Activated CD4-positive, alpha-beta memory T cell treated with anti-CD3 and anti-CD28 coated beads, Interleukin-2, amount 10 ng/mL, durations not matched to agents 7 days and 5 days (primary cell): ENCODE measurements at regions not wholly inside any gene's neighbourhood (a gene's known extent, or its start where the extent isn't known, plus 50 kb on each side); places are given as distances from the start of the nearest gene placed in this dataset.

Experiments
- CTCF ChIA-PET: fragments of 350-600 bp; sonication (Branson Sonifier 250); formaldehyde crosslinking; loops from one replicate; lab custom pipeline; 2021; ENCODE audit warnings: antibody characterized with exemption, inconsistent platforms; lab: Charles Lee
- POLR2A ChIA-PET: fragments of 350-600 bp; sonication (Branson Sonifier 250); formaldehyde crosslinking; loops from one replicate; lab custom pipeline; 2021; ENCODE audit warnings: antibody characterized with exemption; lab: Charles Lee
- DNase-seq: peaks from one replicate; pipeline ENCODE4 v3.0.0-alpha.2; 2020
- H3K27ac Mint-ChIP-seq: one replicate; pipeline ENCODE4 v1.8.0; 2021; ENCODE audit warnings: mild to moderate bottlenecking, mixed read lengths
- H3K27me3 Mint-ChIP-seq: one replicate; pipeline ENCODE4 v1.8.0; 2021; ENCODE audit warnings: mixed read lengths
- H3K36me3 Mint-ChIP-seq: one replicate; pipeline ENCODE4 v1.8.0; 2021; ENCODE audit warnings: low read depth, mixed read lengths
- H3K4me1 Mint-ChIP-seq: one replicate; pipeline ENCODE4 v1.8.0; 2021; ENCODE audit warnings: mixed read lengths
- H3K4me3 Mint-ChIP-seq: one replicate; pipeline ENCODE4 v1.8.0; 2021; ENCODE audit warnings: mild to moderate bottlenecking, mixed read lengths
- H3K9me3 Mint-ChIP-seq: one replicate; pipeline ENCODE4 v1.8.0; 2021; ENCODE audit warnings: mixed read lengths

DNA sequence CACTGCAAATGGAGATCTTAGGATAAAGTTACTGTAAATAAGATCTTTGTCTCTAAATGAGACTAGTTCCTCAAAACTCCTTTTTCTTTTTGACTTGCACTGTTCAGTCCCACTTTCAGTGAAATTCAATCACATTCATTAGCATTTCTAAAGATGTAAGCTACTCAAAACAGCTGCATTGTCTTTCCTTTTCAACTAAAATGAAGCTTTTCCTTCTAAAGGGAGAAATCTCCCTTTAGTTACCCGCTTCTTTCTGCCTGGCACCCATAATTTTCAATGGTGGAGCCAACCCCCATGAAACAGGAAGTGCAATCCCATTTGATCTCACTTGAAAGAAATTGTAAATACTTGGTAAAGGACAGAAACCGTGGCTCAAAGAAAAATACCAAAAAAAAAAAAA lies 387.4 kb upstream of the PKN2 start:
- Mint-ChIP-seq H3K4me1 (no peaks in the 10 kb centered on the region), H3K4me3 (no peak overlapping the region), H3K9me3 (no peaks in the 10 kb centered on the region), H3K27ac (no peak overlapping the region), H3K27me3 (peaks cover 1% of the 10 kb centered on the region), H3K36me3 (no peaks in the 10 kb centered on the region)
- CTCF ChIA-PET = no interaction called here
- POLR2A ChIA-PET = no interaction called here
- DNase-seq = no peak

DNA sequence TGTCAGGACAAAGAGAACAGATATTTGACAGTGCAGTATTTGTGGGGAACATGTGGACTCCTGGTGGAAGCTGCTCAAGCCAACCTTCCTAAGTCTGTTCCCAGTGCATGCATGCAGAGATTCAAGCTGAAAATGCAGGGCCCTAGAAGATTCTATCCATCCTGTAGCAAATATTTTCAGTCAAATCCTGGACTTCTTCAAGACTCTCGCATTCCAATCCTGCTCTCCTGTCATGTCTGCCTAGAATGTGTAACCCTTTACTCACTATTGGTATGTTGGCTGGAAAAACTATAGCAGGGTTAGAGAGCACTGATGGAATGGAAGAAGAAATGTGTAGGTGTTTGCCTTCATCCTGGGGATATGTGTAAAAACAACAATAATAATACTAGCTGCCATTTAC lies 385.6 kb upstream of the PKN2 start:
- ChIA-PET CTCF (no interaction called here), POLR2A (no interaction called here)
- no peaks in the 10 kb centered on the region for H3K9me3 Mint-ChIP-seq
- H3K27ac Mint-ChIP-seq = no peak overlapping the region
- H3K4me3 Mint-ChIP-seq = no peak overlapping the region
- H3K36me3 Mint-ChIP-seq = no peaks in the 10 kb centered on the region
- peaks cover 1% of the 10 kb centered on the region for H3K27me3 Mint-ChIP-seq
- DNase-seq = no peak
- no peaks in the 10 kb centered on the region for H3K4me1 Mint-ChIP-seq

DNA sequence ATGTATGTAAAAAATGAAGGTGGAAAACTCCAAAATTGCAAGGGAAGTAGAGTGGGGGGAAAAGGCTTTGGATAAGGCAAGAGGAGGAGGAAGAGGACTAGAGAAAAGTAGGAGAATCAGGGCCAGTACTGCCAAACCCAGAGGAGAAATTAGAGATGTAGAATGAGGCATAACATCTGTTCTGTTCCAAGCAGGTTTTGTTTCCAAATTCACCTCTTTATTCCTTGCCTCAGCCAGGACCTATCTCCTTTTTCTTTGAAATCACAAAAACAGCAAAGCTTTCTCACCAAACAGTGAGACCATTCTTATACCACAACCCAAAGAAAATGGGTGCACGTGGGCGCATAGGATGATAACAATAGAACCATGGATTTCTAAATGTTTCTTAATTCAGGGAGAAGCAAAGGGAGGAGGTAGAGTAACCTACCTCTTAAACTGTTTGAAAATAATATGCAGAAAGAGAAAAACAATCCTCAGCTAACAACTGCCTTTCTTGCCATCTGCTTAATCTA lies 383.3 kb upstream of the PKN2 start:
- no peaks in the 10 kb centered on the region for H3K4me1 Mint-ChIP-seq
- CTCF ChIA-PET = no interaction called here
- H3K4me3 Mint-ChIP-seq = no peak overlapping the region
- DNase-seq = no peak
- H3K27ac Mint-ChIP-seq = no peak overlapping the region
- POLR2A ChIA-PET = no interaction called here
- no peaks in the 10 kb centered on the region for H3K9me3 Mint-ChIP-seq
- no peaks in the 10 kb centered on the region for H3K36me3 Mint-ChIP-seq
- no peaks in the 10 kb centered on the region for H3K27me3 Mint-ChIP-seq

DNA sequence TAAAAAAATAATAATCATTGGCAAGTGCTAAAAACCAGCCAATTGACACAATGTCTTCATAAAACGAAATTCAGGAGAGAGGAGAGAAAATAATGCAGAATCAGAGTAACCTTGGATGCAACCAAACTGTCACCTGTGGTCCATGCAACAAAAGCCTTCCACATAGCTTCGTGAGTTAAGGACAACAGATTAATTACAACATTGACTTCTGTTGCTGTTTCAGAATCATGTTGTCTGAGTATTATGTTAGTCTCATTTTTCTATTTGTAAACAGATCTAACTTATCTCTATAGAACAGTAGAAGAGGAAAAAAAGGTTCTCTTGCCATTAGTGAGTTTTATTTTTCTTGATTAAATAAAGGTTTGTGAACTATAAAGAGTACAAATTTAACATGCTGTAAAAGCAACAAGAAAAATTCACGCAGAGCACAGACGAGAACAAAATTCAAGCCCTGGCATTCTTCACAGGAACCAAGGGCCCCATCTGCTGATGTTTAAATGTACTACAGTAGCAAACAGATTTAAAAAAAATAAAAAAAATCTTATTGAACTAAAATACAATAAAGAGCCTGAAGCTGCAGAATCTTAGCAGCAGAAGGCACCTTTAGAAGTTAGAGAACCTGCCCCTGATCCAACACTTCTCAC lies 381.1 kb upstream of the PKN2 start:
- ChIA-PET POLR2A (no interaction called here), CTCF (interaction anchor here (1.1 kb wide), 1 partner anchor 122 kb away, joined by 3 read pairs; no protein-coding TSS in a partner anchor)
- H3K27me3 Mint-ChIP-seq = no peaks in the 10 kb centered on the region
- no peak for DNase-seq
- no peaks in the 10 kb centered on the region for H3K36me3 Mint-ChIP-seq
- H3K4me3 Mint-ChIP-seq = no peak overlapping the region
- H3K4me1 Mint-ChIP-seq = no peaks in the 10 kb centered on the region
- H3K9me3 Mint-ChIP-seq = no peaks in the 10 kb centered on the region
- no peak overlapping the region for H3K27ac Mint-ChIP-seq

DNA sequence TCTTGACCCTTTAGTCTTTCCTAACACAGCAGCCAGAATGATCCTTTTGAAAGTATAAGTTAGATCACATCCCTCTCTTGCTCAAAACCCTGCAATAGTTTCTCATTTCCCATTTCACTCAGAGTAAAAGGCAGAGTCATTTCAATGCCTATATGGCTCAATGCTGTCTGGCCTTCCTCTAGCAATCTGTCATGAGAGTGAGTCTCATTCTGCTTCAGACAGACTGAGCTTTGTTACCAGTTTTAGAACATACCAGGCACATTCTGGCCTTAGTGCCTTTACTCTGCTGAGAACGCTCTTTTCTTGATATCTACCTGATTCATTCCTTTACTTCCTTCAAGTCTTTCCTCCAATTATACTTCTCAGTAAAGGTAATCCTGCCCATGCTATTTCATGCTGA lies 372.8 kb upstream of the PKN2 start:
- ChIA-PET CTCF (no interaction called here), POLR2A (no interaction called here)
- no peak for DNase-seq
- Mint-ChIP-seq H3K36me3 (no peaks in the 10 kb centered on the region), H3K27me3 (no peaks in the 10 kb centered on the region), H3K27ac (no peak overlapping the region), H3K4me3 (no peak overlapping the region), H3K9me3 (no peaks in the 10 kb centered on the region), H3K4me1 (no peaks in the 10 kb centered on the region)

DNA sequence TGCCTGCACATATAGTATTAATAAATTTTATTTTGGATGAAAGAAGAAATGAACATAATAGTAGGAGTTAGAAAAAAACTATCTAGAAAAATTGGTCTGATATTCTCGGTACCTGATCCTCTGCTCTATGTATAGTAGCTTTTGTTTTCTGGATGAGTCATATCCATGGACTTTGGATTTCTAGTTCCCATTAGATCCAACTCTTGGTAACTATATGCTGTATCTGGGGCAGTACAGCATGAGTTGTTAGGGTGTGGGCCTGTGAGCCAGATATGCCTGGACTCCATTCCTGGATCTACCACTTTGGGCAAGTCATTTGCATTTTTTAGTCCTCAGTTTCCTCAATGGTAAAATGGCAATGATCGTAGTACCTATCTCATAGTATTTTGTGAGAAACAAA lies 372.2 kb upstream of the PKN2 start:
- H3K27ac Mint-ChIP-seq = no peak overlapping the region
- H3K27me3 Mint-ChIP-seq = no peaks in the 10 kb centered on the region
- H3K4me1 Mint-ChIP-seq = no peaks in the 10 kb centered on the region
- no peak for DNase-seq
- H3K36me3 Mint-ChIP-seq = no peaks in the 10 kb centered on the region
- no peaks in the 10 kb centered on the region for H3K9me3 Mint-ChIP-seq
- CTCF ChIA-PET = no interaction called here
- H3K4me3 Mint-ChIP-seq = no peak overlapping the region
- POLR2A ChIA-PET = no interaction called here

DNA sequence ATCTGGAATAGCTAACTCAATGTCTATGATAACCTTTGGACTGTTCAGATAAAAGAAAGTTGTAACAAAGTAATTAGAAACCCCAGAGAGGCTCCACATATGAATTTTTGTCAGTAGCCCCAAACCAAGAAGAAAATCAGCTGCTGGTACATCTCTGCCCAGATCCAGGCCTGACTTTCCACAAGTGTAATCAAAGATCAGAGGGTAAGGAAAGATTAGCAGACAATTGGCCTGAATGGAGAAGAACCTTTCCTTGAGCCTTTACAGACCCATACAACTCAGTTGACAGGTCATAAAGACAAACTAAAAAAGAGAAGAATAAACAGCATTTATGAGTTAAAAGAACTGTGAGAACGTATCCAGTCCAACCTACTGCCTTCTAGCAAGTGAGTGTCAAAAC lies 366.7 kb upstream of the PKN2 start:
- H3K27ac Mint-ChIP-seq = no peak overlapping the region
- H3K4me1 Mint-ChIP-seq = no peaks in the 10 kb centered on the region
- no peak overlapping the region for H3K4me3 Mint-ChIP-seq
- ChIA-PET CTCF (no interaction called here), POLR2A (no interaction called here)
- no peak for DNase-seq
- H3K27me3 Mint-ChIP-seq = no peaks in the 10 kb centered on the region
- H3K9me3 Mint-ChIP-seq = no peaks in the 10 kb centered on the region
- H3K36me3 Mint-ChIP-seq = no peaks in the 10 kb centered on the region

DNA sequence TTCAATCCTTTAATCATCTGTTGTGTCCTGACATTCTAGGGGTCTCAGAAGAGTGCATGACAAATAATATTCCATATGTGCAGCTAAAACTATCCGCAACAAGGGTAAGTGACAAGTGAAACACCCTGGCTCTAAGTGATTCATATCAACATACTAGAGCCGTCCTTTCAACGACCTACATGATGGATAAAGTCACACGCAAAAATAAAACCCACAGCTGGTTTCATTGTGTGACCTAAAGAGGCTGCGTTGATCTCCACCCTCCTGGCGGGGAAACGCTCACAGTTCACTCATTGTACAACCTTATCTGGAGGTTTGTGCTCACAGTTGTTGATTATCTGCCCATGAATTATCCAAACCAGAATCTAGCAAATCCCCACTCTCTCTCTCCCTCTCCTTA lies 365.3 kb upstream of the PKN2 start:
- H3K4me3 Mint-ChIP-seq = no peak overlapping the region
- H3K4me1 Mint-ChIP-seq = no peaks in the 10 kb centered on the region
- H3K27ac Mint-ChIP-seq = no peak overlapping the region
- no peaks in the 10 kb centered on the region for H3K36me3 Mint-ChIP-seq
- no peaks in the 10 kb centered on the region for H3K9me3 Mint-ChIP-seq
- DNase-seq = no peak
- H3K27me3 Mint-ChIP-seq = no peaks in the 10 kb centered on the region
- CTCF ChIA-PET = no interaction called here
- POLR2A ChIA-PET = no interaction called here

DNA sequence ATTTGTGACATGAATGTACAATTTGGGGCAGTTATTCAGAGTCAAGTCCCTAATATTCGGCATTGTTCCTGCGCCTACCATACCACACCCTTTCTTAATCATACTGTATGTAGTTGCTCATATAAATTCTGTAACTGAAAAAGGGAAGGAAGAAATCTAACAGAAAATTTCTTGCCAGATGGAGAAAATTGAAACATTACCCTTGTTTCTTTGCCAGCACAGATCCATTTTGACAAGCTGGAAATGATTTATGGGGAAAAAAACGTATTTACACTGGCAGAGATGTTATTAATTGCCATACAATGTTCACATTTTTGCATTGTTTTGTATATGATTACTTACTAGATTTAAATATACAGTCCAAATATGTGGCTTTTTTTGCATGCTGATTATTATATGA lies 363.8 kb upstream of the PKN2 start:
- CTCF ChIA-PET = no interaction called here
- H3K36me3 Mint-ChIP-seq = no peaks in the 10 kb centered on the region
- H3K27ac Mint-ChIP-seq = no peak overlapping the region
- H3K4me1 Mint-ChIP-seq = no peaks in the 10 kb centered on the region
- no peak overlapping the region for H3K4me3 Mint-ChIP-seq
- POLR2A ChIA-PET = no interaction called here
- H3K9me3 Mint-ChIP-seq = no peaks in the 10 kb centered on the region
- no peak for DNase-seq
- H3K27me3 Mint-ChIP-seq = no peaks in the 10 kb centered on the region

DNA sequence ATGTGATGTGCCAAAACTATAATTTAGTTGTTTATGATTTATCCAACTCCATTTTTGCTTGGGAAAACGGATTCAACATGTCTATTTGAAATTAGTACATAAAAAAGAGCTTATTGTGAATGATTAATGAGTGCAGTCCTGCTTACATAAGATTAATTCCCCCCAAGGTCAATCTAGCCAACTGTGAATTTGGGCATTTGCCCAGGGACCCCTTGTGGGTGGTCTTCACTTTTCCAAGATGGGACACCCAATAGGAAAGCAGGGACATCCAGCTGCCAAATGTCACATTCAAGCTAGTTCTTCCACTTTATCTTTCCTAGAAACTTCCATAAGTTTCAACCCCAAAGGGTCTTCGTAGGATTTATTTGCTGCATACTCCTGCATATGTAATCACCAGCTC lies 362.4 kb upstream of the PKN2 start:
- no peaks in the 10 kb centered on the region for H3K27me3 Mint-ChIP-seq
- H3K36me3 Mint-ChIP-seq = no peaks in the 10 kb centered on the region
- H3K4me1 Mint-ChIP-seq = no peaks in the 10 kb centered on the region
- H3K27ac Mint-ChIP-seq = no peak overlapping the region
- CTCF ChIA-PET = no interaction called here
- no peaks in the 10 kb centered on the region for H3K9me3 Mint-ChIP-seq
- DNase-seq = no peak
- POLR2A ChIA-PET = no interaction called here
- no peak overlapping the region for H3K4me3 Mint-ChIP-seq

DNA sequence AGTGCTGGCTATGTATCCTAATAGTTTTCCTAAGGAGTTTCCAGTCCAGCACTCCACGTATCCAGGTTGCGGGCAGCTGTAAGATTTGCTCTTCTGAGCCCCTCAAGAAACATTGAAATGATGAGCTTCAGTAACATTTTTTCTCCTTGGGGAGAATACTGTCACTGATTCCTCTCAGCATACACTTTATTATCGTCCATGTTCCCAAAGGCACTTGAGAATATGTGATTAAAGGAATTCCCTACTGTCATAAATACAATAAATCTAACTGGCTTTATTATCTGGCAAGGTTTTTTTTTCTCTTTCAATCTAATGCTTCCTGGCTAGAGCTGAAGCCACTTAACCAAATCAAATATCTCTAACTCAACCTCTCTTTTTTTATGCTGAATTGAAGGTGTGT lies 359.2 kb upstream of the PKN2 start:
- Mint-ChIP-seq H3K4me3 (no peak overlapping the region), H3K36me3 (no peaks in the 10 kb centered on the region), H3K27me3 (no peaks in the 10 kb centered on the region), H3K27ac (no peak overlapping the region), H3K4me1 (no peaks in the 10 kb centered on the region), H3K9me3 (no peaks in the 10 kb centered on the region)
- DNase-seq = no peak
- ChIA-PET CTCF (no interaction called here), POLR2A (no interaction called here)

DNA sequence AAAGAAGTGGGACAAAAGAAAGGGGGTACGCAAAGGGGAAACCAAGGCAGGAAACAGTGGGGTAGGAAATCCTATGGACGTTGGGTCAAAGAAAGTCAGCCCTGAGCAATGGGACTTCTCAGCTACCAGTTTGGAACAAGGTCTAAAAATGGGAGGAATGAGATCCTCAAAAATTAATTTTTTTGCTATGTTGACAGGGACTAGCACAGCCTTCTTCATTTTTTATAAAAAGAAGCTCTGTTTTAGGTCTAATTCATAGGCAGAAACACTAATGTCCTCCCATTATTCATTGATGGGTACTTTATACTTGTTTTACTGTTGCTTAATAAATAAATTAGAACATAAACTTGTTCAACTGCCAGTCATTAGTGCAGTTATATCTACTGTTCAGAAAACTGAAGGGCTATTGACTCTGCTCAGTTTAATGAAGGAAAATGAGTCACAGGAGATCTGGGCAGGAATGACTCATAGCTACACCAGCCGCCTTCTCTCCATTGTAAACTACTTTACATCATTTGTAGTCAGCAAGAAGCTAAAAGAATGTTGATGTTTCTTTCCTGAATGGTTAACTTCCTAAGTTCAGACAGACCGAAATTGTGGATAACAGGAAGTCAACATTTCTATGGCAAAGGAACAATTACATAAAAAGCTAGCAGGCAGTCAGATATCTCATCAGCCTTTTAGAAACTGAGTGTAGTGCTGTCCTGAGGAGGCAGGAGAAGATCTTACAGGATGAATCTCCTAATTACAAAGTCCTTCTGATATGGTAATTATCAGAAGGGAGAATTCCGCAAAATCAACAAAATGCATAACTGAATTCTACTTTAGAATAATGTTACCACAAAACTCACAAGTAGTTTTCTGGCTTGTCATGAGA lies 356.4 kb upstream of the PKN2 start:
- Mint-ChIP-seq H3K36me3 (no peaks in the 10 kb centered on the region), H3K27ac (no peak overlapping the region), H3K27me3 (no peaks in the 10 kb centered on the region), H3K4me3 (no peak overlapping the region), H3K9me3 (no peaks in the 10 kb centered on the region), H3K4me1 (no peaks in the 10 kb centered on the region)
- CTCF ChIA-PET = no interaction called here
- POLR2A ChIA-PET = no interaction called here
- DNase-seq = no peak

DNA sequence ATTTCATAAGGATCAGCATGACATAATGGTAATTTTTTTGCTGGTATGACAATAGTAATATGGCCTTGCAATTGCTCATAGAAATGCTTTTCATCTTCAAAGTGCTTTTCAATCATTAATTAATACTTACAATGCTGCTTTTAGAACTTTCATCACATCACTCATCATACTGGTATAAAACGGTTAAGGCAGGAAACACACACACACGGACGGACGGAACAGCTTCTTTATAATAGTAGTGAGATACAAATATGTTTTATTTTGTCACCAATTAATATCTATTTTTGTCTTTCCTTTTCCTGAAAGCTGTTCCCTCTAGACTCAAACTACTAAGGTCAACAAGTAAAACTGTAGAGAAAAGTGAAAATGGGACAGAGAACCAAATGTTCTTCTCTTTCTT lies 353.9 kb upstream of the PKN2 start:
- H3K4me1 Mint-ChIP-seq = no peaks in the 10 kb centered on the region
- no peaks in the 10 kb centered on the region for H3K36me3 Mint-ChIP-seq
- no peaks in the 10 kb centered on the region for H3K9me3 Mint-ChIP-seq
- no peak overlapping the region for H3K27ac Mint-ChIP-seq
- ChIA-PET CTCF (no interaction called here), POLR2A (no interaction called here)
- H3K27me3 Mint-ChIP-seq = no peaks in the 10 kb centered on the region
- no peak overlapping the region for H3K4me3 Mint-ChIP-seq
- no peak for DNase-seq
